Esophagus squamous epithelium (tissue), 5 donors: ENCODE measurements at regions not wholly inside any gene's neighbourhood (a gene's known extent, or its start where the extent isn't known, plus 50 kb on each side); places are given as distances from the start of the nearest gene placed in this dataset.

Experiments
- DNase-seq: peaks from one replicate; lab custom pipeline; 2025; lab: John Stamatoyannopoulos, UW
- H3K27ac ChIP-seq, 4 donors: fragments of 200-600 bp; sonication (generic); one replicate each; pipeline ENCODE4 v1.5.1; 2016 to 2019; ENCODE audit warnings: mild to moderate bottlenecking in 1 of 4
- H3K27me3 ChIP-seq, 4 donors: fragments of 200-600 bp; sonication (generic); 1 replicate in 3 of 4; 2 replicates in 1 of 4; pipeline versions ENCODE4 v1.5.1 to v1.6.0; 2017 to 2021; ENCODE audit warnings: antibody characterized with exemption in 1 of 4
- H3K36me3 ChIP-seq, 3 donors: fragments of 200-600 bp; sonication (generic); one replicate each; pipeline ENCODE4 v1.5.1; 2016 to 2019
- H3K4me1 ChIP-seq, 3 donors: fragments of 200-600 bp; sonication (generic); one replicate each; pipeline ENCODE4 v1.5.1; 2017 to 2019
- H3K4me3 ChIP-seq, 4 donors: fragments of 200-600 bp; sonication (generic); 1 replicate in 3 of 4; 2 replicates in 1 of 4; pipeline ENCODE4 v1.5.1; 2016 to 2019; ENCODE audit warnings: mild to moderate bottlenecking in 2 of 4, moderate library complexity in 1 of 4
- H3K9me3 ChIP-seq, 3 donors: fragments of 200-600 bp; sonication (generic); one replicate each; pipeline ENCODE4 v1.5.1; 2016 to 2019
- POLR2A ChIP-seq, 4 donors: fragments of 450-650 bp; IDR thresholded peaks; one replicate each; pipeline ENCODE4 v1.6.1; 2017; ENCODE audit warnings: antibody characterized with exemption in 4 of 4, mild to moderate bottlenecking in 4 of 4, moderate library complexity in 3 of 4
- WGBS, 2 donors: methylation state at CpG; one replicate each; pipeline ENCODE4 v1.1.5; 2018; 5-methylcytosine and 5-hydroxymethylcytosine counted together
- intact Hi-C: fragments of 100-400 bp; cut with DNase I; formaldehyde crosslinking; loops from one replicate; pipeline ENCODE4 v1.15.0; 2022
- TF ChIP-seq, protein P1 (sequence below), 6 experiments: fragments of 450-650 bp in 4 of 6; fragments of 200-600 bp in 2 of 6; sonication (generic) in 2 of 6; IDR thresholded peaks; one replicate each; pipeline ENCODE4 v1.5.1; 2016 to 2019; ENCODE audit warnings: antibody characterized with exemption in 6 of 6, mild to moderate bottlenecking in 4 of 6, moderate library complexity in 4 of 6
- donor health status: DM: yes; HTN: yes; CAD: no.

GRCh38 chr20:54717983-54718382, 242.6 kb downstream of the DOK5 start:
- WGBS, 2 donors, result 66 to 74% methylated on average over 3 of the region's 3 CpGs

DNA sequence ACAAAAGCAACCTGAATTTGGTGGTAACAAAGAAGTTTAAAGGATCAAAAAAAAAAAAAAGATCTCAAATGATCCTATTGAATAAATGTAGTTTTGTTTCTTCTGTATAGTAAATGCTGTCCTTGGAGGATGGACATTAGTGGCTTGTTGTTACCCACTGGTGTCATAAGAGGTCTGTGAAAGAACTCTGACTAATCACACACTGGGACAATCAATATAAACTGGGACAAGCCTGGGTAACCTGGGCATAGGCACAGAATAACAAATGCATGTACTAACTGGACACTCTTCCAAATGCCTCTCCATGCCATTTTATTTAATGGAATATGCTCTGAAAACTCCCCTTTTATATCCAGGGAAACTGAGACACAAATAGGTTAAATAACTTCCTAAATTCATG, 241.4 kb downstream of the DOK5 start:
- DNase-seq, result no peak
- no peaks in the 10 kb centered on the region for H3K9me3 ChIP-seq
- H3K4me1 ChIP-seq, result no peaks in the 10 kb centered on the region
- no peak overlapping the region for H3K4me3 ChIP-seq
- no peaks in the 10 kb centered on the region for H3K36me3 ChIP-seq
- no peaks in the 10 kb centered on the region for H3K27me3 ChIP-seq
- no peak for TF ChIP-seq POLR2A (IDR thresholded peaks at IDR 0.05)
- TF ChIP-seq, protein P1, sequence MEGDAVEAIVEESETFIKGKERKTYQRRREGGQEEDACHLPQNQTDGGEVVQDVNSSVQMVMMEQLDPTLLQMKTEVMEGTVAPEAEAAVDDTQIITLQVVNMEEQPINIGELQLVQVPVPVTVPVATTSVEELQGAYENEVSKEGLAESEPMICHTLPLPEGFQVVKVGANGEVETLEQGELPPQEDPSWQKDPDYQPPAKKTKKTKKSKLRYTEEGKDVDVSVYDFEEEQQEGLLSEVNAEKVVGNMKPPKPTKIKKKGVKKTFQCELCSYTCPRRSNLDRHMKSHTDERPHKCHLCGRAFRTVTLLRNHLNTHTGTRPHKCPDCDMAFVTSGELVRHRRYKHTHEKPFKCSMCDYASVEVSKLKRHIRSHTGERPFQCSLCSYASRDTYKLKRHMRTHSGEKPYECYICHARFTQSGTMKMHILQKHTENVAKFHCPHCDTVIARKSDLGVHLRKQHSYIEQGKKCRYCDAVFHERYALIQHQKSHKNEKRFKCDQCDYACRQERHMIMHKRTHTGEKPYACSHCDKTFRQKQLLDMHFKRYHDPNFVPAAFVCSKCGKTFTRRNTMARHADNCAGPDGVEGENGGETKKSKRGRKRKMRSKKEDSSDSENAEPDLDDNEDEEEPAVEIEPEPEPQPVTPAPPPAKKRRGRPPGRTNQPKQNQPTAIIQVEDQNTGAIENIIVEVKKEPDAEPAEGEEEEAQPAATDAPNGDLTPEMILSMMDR (IDR thresholded peaks at IDR 0.05), result no peak
- no peak overlapping the region for H3K27ac ChIP-seq
- intact Hi-C loops, result no loop called here

More at GRCh38 chr20:54717983-54718382, 242.6 kb downstream of the DOK5 start:
- intact Hi-C loops, result no loop called here
- H3K4me3 ChIP-seq, result no peak overlapping the region
- DNase-seq, result no peak
- no peak overlapping the region for H3K27ac ChIP-seq
- no peaks in the 10 kb centered on the region for H3K9me3 ChIP-seq
- no peak for TF ChIP-seq POLR2A (IDR thresholded peaks at IDR 0.05)
- TF ChIP-seq, protein P1 (IDR thresholded peaks at IDR 0.05), result no peak
- H3K36me3 ChIP-seq, result no peaks in the 10 kb centered on the region
- no peaks in the 10 kb centered on the region for H3K4me1 ChIP-seq
- no peaks in the 10 kb centered on the region for H3K27me3 ChIP-seq

GRCh38 chr20:54716174-54716747, 240.9 kb downstream of the DOK5 start:
- no peak for DNase-seq
- no peaks in the 10 kb centered on the region for H3K27me3 ChIP-seq
- intact Hi-C loops, result no loop called here
- H3K36me3 ChIP-seq, result no peaks in the 10 kb centered on the region
- no peaks in the 10 kb centered on the region for H3K4me1 ChIP-seq
- no peak for TF ChIP-seq POLR2A (IDR thresholded peaks at IDR 0.05)
- TF ChIP-seq, protein P1 (IDR thresholded peaks at IDR 0.05), result no peak
- H3K4me3 ChIP-seq, result no peak overlapping the region
- no peaks in the 10 kb centered on the region for H3K9me3 ChIP-seq
- H3K27ac ChIP-seq, result no peak overlapping the region
- 75 to 76% methylated on average over 5 of the region's 5 CpGs for WGBS, 2 donors

DNA sequence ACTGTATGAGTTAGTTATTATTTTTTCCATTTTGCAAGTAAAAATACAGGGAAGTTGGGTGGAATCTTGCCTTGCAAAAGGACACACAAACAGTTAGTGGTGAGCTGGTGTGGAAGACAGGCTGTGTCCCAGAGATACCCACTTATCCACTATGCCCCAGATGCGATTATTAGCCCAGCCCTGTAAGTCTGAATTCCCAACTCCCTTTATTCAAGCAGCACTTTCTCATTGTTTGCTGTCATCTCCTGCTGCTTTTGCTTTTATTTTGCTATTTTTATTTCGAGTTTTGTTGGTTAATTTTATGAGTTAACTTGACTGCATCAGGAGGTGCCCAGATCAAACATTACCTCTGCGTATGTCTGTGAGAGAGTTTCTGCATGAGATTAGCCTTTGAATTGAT, 239.4 kb downstream of the DOK5 start:
- H3K4me3 ChIP-seq, result no peak overlapping the region
- no peak for DNase-seq
- H3K4me1 ChIP-seq, result no peaks in the 10 kb centered on the region
- H3K9me3 ChIP-seq, result no peaks in the 10 kb centered on the region
- no peak overlapping the region for H3K27ac ChIP-seq
- H3K27me3 ChIP-seq, result no peaks in the 10 kb centered on the region
- H3K36me3 ChIP-seq, result no peaks in the 10 kb centered on the region
- WGBS, 2 donors, result 67 to 71% methylated on average over 3 of the region's 3 CpGs
- TF ChIP-seq, protein P1 (IDR thresholded peaks at IDR 0.05), result no peak
- TF ChIP-seq POLR2A (IDR thresholded peaks at IDR 0.05), result no peak
- intact Hi-C loops, result no loop called here

DNA sequence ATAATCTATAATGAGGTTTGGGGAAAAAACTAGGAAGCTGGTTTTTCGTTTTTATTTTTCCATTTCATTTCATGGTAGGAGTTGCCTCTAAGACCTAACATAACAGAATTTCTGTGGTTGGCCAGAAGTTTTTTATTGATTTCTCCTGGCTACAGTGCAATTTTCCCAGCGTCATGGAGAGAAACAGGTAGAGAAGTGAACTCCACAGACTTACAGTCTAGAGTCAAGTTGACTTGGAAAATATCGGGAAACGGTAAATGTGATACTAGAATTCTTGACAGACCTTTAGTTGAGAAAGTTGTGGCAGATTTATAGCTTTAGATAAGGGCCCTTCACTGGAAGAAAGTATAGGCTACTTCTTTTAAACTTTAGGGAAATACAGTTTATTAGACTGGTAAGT, 238.3 kb downstream of the DOK5 start:
- no peak for DNase-seq
- H3K27me3 ChIP-seq, result no peaks in the 10 kb centered on the region
- H3K27ac ChIP-seq, result no peak overlapping the region
- no peaks in the 10 kb centered on the region for H3K4me1 ChIP-seq
- no peak overlapping the region for H3K4me3 ChIP-seq
- H3K9me3 ChIP-seq, result no peaks in the 10 kb centered on the region
- 70 to 88% methylated on average over 4 of the region's 4 CpGs for WGBS, 2 donors
- TF ChIP-seq, protein P1 (IDR thresholded peaks at IDR 0.05), result no peak
- TF ChIP-seq POLR2A (IDR thresholded peaks at IDR 0.05), result no peak
- intact Hi-C loops, result no loop called here
- H3K36me3 ChIP-seq, result no peaks in the 10 kb centered on the region
